T-helper 17 cell (primary cell): ENCODE measurements at regions not wholly inside any gene's neighbourhood (a gene's known extent, or its start where the extent isn't known, plus 50 kb on each side); places are given as distances from the start of the nearest gene placed in this dataset.

Experiments
- ATAC-seq: fragments of 150-1000 bp; cut with Tn5 transposase; 2 replicates; pipeline ENCODE4 v1.10.0; 2021; ENCODE audit warnings: mild to moderate bottlenecking, moderate library complexity
- DNase-seq, 3 donors: peaks; one replicate each; pipeline versions ENCODE4 v3.0.0 to v3.0.0-alpha.2; 2020 to 2021
- H3K9me3 ChIP-seq: one replicate; pipeline ENCODE4 v1.7.0; 2013; ENCODE audit warnings: low read length, mild to moderate bottlenecking; ENCODE audit not compliant: control insufficient read depth, poor library complexity, severe bottlenecking
- H3K27ac Mint-ChIP-seq: one replicate; pipeline ENCODE4 v1.8.0; 2022; ENCODE audit warnings: mild to moderate bottlenecking, moderate library complexity, mixed read lengths
- H3K27me3 Mint-ChIP-seq: one replicate; pipeline ENCODE4 v1.8.0; 2022; ENCODE audit warnings: mixed read lengths
- H3K36me3 Mint-ChIP-seq: one replicate; pipeline ENCODE4 v1.8.0; 2022; ENCODE audit warnings: low read depth, mixed read lengths
- H3K4me1 Mint-ChIP-seq: one replicate; pipeline ENCODE4 v1.8.0; 2022; ENCODE audit warnings: mild to moderate bottlenecking, mixed read lengths
- H3K4me3 Mint-ChIP-seq: one replicate; pipeline ENCODE4 v1.8.0; 2022; ENCODE audit warnings: mild to moderate bottlenecking, moderate library complexity, mixed read lengths

- H3K36me3 Mint-ChIP-seq = peaks cover 2% of the 10 kb centered on the region
- DNase-seq = no peak
- no peak for ATAC-seq
- no peaks in the 10 kb centered on the region for H3K9me3 ChIP-seq
- H3K4me1 Mint-ChIP-seq = no peaks in the 10 kb centered on the region
- no peak overlapping the region for H3K27ac Mint-ChIP-seq
- no peak overlapping the region for H3K4me3 Mint-ChIP-seq
- no peaks in the 10 kb centered on the region for H3K27me3 Mint-ChIP-seq
These were observed 398.9 kb downstream of the PLK2 start for GRCh38 chr5:58060996-58061395.

- H3K9me3 ChIP-seq = no peaks in the 10 kb centered on the region
- H3K27me3 Mint-ChIP-seq = no peaks in the 10 kb centered on the region
- H3K4me1 Mint-ChIP-seq = no peaks in the 10 kb centered on the region
These were observed 402.6 kb downstream of the PLK2 start for GRCh38 chr5:58057324-58057723.

GRCh38 chr5:58056546-58056945 lies 403.3 kb downstream of the PLK2 start:
- no peak overlapping the region for H3K27ac Mint-ChIP-seq
- no peak overlapping the region for H3K4me3 Mint-ChIP-seq
- ATAC-seq (no peak), DNase-seq (no peak)
- no peaks in the 10 kb centered on the region for H3K27me3 Mint-ChIP-seq
- H3K9me3 ChIP-seq = no peaks in the 10 kb centered on the region
- H3K36me3 Mint-ChIP-seq = peaks cover 2% of the 10 kb centered on the region
- H3K4me1 Mint-ChIP-seq = no peaks in the 10 kb centered on the region

More at GRCh38 chr5:58057324-58057723, 402.6 kb downstream of the PLK2 start:
- H3K36me3 Mint-ChIP-seq = peaks cover 2% of the 10 kb centered on the region
- no peak overlapping the region for H3K27ac Mint-ChIP-seq
- DNase-seq (no peak), ATAC-seq (no peak)
- H3K4me3 Mint-ChIP-seq = no peak overlapping the region

GRCh38 chr5:58054018-58054417 lies 405.9 kb downstream of the PLK2 start:
- peaks cover 7% of the 10 kb centered on the region for H3K27me3 Mint-ChIP-seq
- H3K36me3 Mint-ChIP-seq = no peaks in the 10 kb centered on the region
- H3K9me3 ChIP-seq = no peaks in the 10 kb centered on the region
- DNase-seq (no peak), ATAC-seq (no peak)
- no peak overlapping the region for H3K4me3 Mint-ChIP-seq
- H3K4me1 Mint-ChIP-seq = no peaks in the 10 kb centered on the region
- H3K27ac Mint-ChIP-seq = no peak overlapping the region

GRCh38 chr5:58048954-58049353 lies 410.9 kb downstream of the PLK2 start:
- no peak overlapping the region for H3K4me3 Mint-ChIP-seq
- no peaks in the 10 kb centered on the region for H3K36me3 Mint-ChIP-seq
- no peaks in the 10 kb centered on the region for H3K9me3 ChIP-seq
- H3K4me1 Mint-ChIP-seq = no peaks in the 10 kb centered on the region
- ATAC-seq (no peak), DNase-seq (no peak)
- no peak overlapping the region for H3K27ac Mint-ChIP-seq
- peaks cover 14% of the 10 kb centered on the region for H3K27me3 Mint-ChIP-seq

- DNase-seq (no peak), ATAC-seq (no peak)
- Mint-ChIP-seq H3K4me1 (no peaks in the 10 kb centered on the region), H3K4me3 (no peak overlapping the region), H3K27ac (no peak overlapping the region), H3K36me3 (no peaks in the 10 kb centered on the region), H3K27me3 (peaks cover 14% of the 10 kb centered on the region)
- no peaks in the 10 kb centered on the region for H3K9me3 ChIP-seq
These were observed 411.5 kb downstream of the PLK2 start for GRCh38 chr5:58048185-58048925.

- no peak for DNase-seq
- H3K4me3 Mint-ChIP-seq = no peak overlapping the region
These were observed 413.5 kb downstream of the PLK2 start for GRCh38 chr5:58046371-58046770.

GRCh38 chr5:58044166-58044565 lies 415.7 kb downstream of the PLK2 start:
- Mint-ChIP-seq H3K4me1 (no peaks in the 10 kb centered on the region), H3K36me3 (no peaks in the 10 kb centered on the region), H3K27ac (no peak overlapping the region), H3K27me3 (peaks cover 7% of the 10 kb centered on the region), H3K4me3 (no peak overlapping the region)
- DNase-seq = no peak
- ATAC-seq = no peak
- no peaks in the 10 kb centered on the region for H3K9me3 ChIP-seq

More at GRCh38 chr5:58046371-58046770, 413.5 kb downstream of the PLK2 start:
- Mint-ChIP-seq H3K36me3 (no peaks in the 10 kb centered on the region), H3K4me1 (no peaks in the 10 kb centered on the region), H3K27ac (no peak overlapping the region), H3K27me3 (peaks cover 14% of the 10 kb centered on the region)
- ATAC-seq = no peak
- no peaks in the 10 kb centered on the region for H3K9me3 ChIP-seq

GRCh38 chr5:58043032-58043945 lies 416.6 kb downstream of the PLK2 start:
- Mint-ChIP-seq H3K27ac (no peak overlapping the region), H3K27me3 (peaks cover 4% of the 10 kb centered on the region), H3K4me1 (no peaks in the 10 kb centered on the region), H3K36me3 (no peaks in the 10 kb centered on the region), H3K4me3 (no peak overlapping the region)
- ATAC-seq (no peak), DNase-seq (no peak)
- H3K9me3 ChIP-seq = no peaks in the 10 kb centered on the region

GRCh38 chr5:58041884-58042283 lies 418.0 kb downstream of the PLK2 start:
- no peak overlapping the region for H3K4me3 Mint-ChIP-seq
- no peaks in the 10 kb centered on the region for H3K27me3 Mint-ChIP-seq

GRCh38 chr5:58040846-58041245 lies 419.0 kb downstream of the PLK2 start:
- H3K9me3 ChIP-seq = no peaks in the 10 kb centered on the region
- no peaks in the 10 kb centered on the region for H3K4me1 Mint-ChIP-seq
- ATAC-seq (no peak), DNase-seq (no peak)
- H3K27me3 Mint-ChIP-seq = no peaks in the 10 kb centered on the region
- H3K36me3 Mint-ChIP-seq = no peaks in the 10 kb centered on the region
- no peak overlapping the region for H3K27ac Mint-ChIP-seq
- no peak overlapping the region for H3K4me3 Mint-ChIP-seq

More at GRCh38 chr5:58041884-58042283, 418.0 kb downstream of the PLK2 start:
- no peaks in the 10 kb centered on the region for H3K9me3 ChIP-seq
- Mint-ChIP-seq H3K27ac (no peak overlapping the region), H3K4me1 (no peaks in the 10 kb centered on the region), H3K36me3 (no peaks in the 10 kb centered on the region)
- ATAC-seq = no peak
- DNase-seq = no peak

GRCh38 chr5:58040044-58040443 lies 419.8 kb downstream of the PLK2 start:
- no peaks in the 10 kb centered on the region for H3K27me3 Mint-ChIP-seq
- no peaks in the 10 kb centered on the region for H3K36me3 Mint-ChIP-seq
- no peak for DNase-seq
- H3K27ac Mint-ChIP-seq = no peak overlapping the region
- ATAC-seq = no peak
- no peak overlapping the region for H3K4me3 Mint-ChIP-seq
- no peaks in the 10 kb centered on the region for H3K9me3 ChIP-seq
- H3K4me1 Mint-ChIP-seq = no peaks in the 10 kb centered on the region

GRCh38 chr5:58037899-58038298 lies 422.0 kb downstream of the PLK2 start:
- Mint-ChIP-seq H3K27ac (no peak overlapping the region), H3K4me1 (no peaks in the 10 kb centered on the region), H3K36me3 (no peaks in the 10 kb centered on the region), H3K4me3 (no peak overlapping the region), H3K27me3 (no peaks in the 10 kb centered on the region)
- H3K9me3 ChIP-seq = no peaks in the 10 kb centered on the region
- DNase-seq (no peak), ATAC-seq (no peak)
